HEK293T (cell line): ENCODE measurements at regions not wholly inside any gene's neighbourhood (a gene's known extent, or its start where the extent isn't known, plus 50 kb on each side); places are given as distances from the start of the nearest gene placed in this dataset.

ENCODE experiments used
- CTCF ChIA-PET: fragments of 350-600 bp; formaldehyde crosslinking; extraction: SDS; loops from one replicate; lab custom pipeline; 2021; ENCODE audit warnings: antibody characterized with exemption, inconsistent platforms; lab: Yijun Ruan, JAX
- POLR2A ChIA-PET: fragments of 350-600 bp; formaldehyde crosslinking; extraction: SDS; loops from one replicate; lab custom pipeline; 2020; ENCODE audit warnings: antibody characterized with exemption, inconsistent platforms; lab: Yijun Ruan, JAX
- DNase-seq: peaks from one replicate; pipeline ENCODE4 v3.0.0; 2012; ENCODE audit warnings: mixed read lengths; ENCODE audit errors: extremely low spot score
- ARNT ChIP-seq: fragments of 450-650 bp; IDR thresholded peaks from 2 replicates; pipeline ENCODE4 v1.6.1; 2017; ENCODE audit warnings: mild to moderate bottlenecking
- BHLHE40 ChIP-seq: fragments of 450-650 bp; IDR thresholded peaks from 2 replicates; pipeline ENCODE4 v1.6.1; 2016; ENCODE audit warnings: mild to moderate bottlenecking, moderate library complexity, borderline replicate concordance
- CTBP1 ChIP-seq: fragments of 450-650 bp; IDR thresholded peaks from 2 replicates; pipeline ENCODE4 v1.6.1; 2016; ENCODE audit warnings: borderline replicate concordance
- ELF4 ChIP-seq: fragments of 450-650 bp; IDR thresholded peaks from 2 replicates; pipeline ENCODE4 v1.6.1; 2017; ENCODE audit warnings: antibody characterized with exemption
- FOXA1 ChIP-seq: fragments of 450-650 bp; IDR thresholded peaks from 2 replicates; pipeline ENCODE4 v1.6.1; 2016; ENCODE audit warnings: mild to moderate bottlenecking
- FOXK2 ChIP-seq: fragments of 450-650 bp; IDR thresholded peaks from 2 replicates; pipeline ENCODE4 v1.6.1; 2016; ENCODE audit warnings: mild to moderate bottlenecking
- FOXM1 ChIP-seq: fragments of 450-650 bp; IDR thresholded peaks from 2 replicates; pipeline ENCODE4 v1.6.1; 2017; ENCODE audit warnings: mild to moderate bottlenecking, borderline replicate concordance
- HDGF ChIP-seq: fragments of 450-650 bp; IDR thresholded peaks from 2 replicates; pipeline ENCODE4 v1.6.1; 2017; ENCODE audit warnings: antibody characterized with exemption, borderline replicate concordance
- L3MBTL2 ChIP-seq: fragments of 450-650 bp; conservative IDR thresholded peaks from 2 replicates; pipeline ENCODE4 v1.6.1; 2016; ENCODE audit warnings: mild to moderate bottlenecking
- LEF1 ChIP-seq: fragments of 450-650 bp; IDR thresholded peaks from 2 replicates; pipeline ENCODE4 v1.6.1; 2017; ENCODE audit warnings: mild to moderate bottlenecking, borderline replicate concordance
- NFRKB ChIP-seq: fragments of 450-650 bp; IDR thresholded peaks from 2 replicates; pipeline ENCODE4 v1.6.1; 2016; ENCODE audit warnings: mild to moderate bottlenecking, moderate library complexity
- PKNOX1 ChIP-seq: fragments of 450-650 bp; IDR thresholded peaks from 2 replicates; pipeline ENCODE4 v1.6.1; 2016
- SP1 ChIP-seq: fragments of 450-650 bp; IDR thresholded peaks from 2 replicates; pipeline ENCODE4 v1.6.1; 2017
- SUZ12 ChIP-seq: fragments of 450-650 bp; IDR thresholded peaks from 2 replicates; pipeline ENCODE4 v1.6.1; 2016; ENCODE audit warnings: mild to moderate bottlenecking
- TARDBP ChIP-seq: fragments of 450-650 bp; IDR thresholded peaks from 2 replicates; pipeline ENCODE4 v1.6.1; 2016
- ZNF384 ChIP-seq: fragments of 450-650 bp; IDR thresholded peaks from 2 replicates; pipeline ENCODE4 v1.6.1; 2016

GRCh38 chr2:188085421-188085820 is 206.3 kb upstream of the GULP1 start:
- no peak for DNase-seq
- ChIA-PET CTCF (no interaction called here), POLR2A (no interaction called here)
- TF ChIP-seq PKNOX1 (no peak), TARDBP (no peak)

GRCh38 chr2:188089901-188090300 is 201.8 kb upstream of the GULP1 start:
- ChIA-PET CTCF (no interaction called here), POLR2A (no interaction called here)
- no peak for DNase-seq
- no peak for TF ChIP-seq CTBP1
- no peak for TF ChIP-seq FOXM1
- no peak for TF ChIP-seq FOXK2
- no peak for TF ChIP-seq LEF1
- TF ChIP-seq PKNOX1: no peak
- TF ChIP-seq ELF4: no peak
- no peak for TF ChIP-seq SUZ12
- no peak for TF ChIP-seq BHLHE40
- no peak for TF ChIP-seq L3MBTL2
- no peak for TF ChIP-seq TARDBP
- no peak for TF ChIP-seq NFRKB
- no peak for TF ChIP-seq SP1
- TF ChIP-seq ARNT: no peak
- TF ChIP-seq FOXA1: no peak
- no peak for TF ChIP-seq ZNF384
- TF ChIP-seq HDGF: no peak

GRCh38 chr2:188091220-188091619 is 200.5 kb upstream of the GULP1 start:
- CTCF ChIA-PET: no interaction called here
- POLR2A ChIA-PET: no interaction called here
- TF ChIP-seq PKNOX1: no peak
- no peak for TF ChIP-seq TARDBP
- TF ChIP-seq ZNF384: no peak
- no peak for TF ChIP-seq ELF4
- no peak for TF ChIP-seq FOXM1
- no peak for TF ChIP-seq SP1
- TF ChIP-seq BHLHE40: no peak
- no peak for TF ChIP-seq SUZ12
- TF ChIP-seq LEF1: no peak
- no peak for TF ChIP-seq ARNT
- no peak for TF ChIP-seq NFRKB
- TF ChIP-seq FOXK2: no peak
- no peak for TF ChIP-seq CTBP1
- no peak for TF ChIP-seq HDGF
- DNase-seq: no peak

GRCh38 chr2:188092734-188093133 is 198.9 kb upstream of the GULP1 start:
- DNase-seq: no peak
- CTCF ChIA-PET: no interaction called here
- POLR2A ChIA-PET: no interaction called here
- no peak for TF ChIP-seq ZNF384

GRCh38 chr2:188096910-188097309 is 194.8 kb upstream of the GULP1 start:
- ChIA-PET CTCF (no interaction called here), POLR2A (no interaction called here)
- no peak for TF ChIP-seq NFRKB
- TF ChIP-seq SP1: no peak
- no peak for TF ChIP-seq TARDBP
- TF ChIP-seq ZNF384: no peak
- no peak for TF ChIP-seq PKNOX1
- no peak for TF ChIP-seq FOXA1
- no peak for TF ChIP-seq ELF4
- no peak for TF ChIP-seq FOXM1
- no peak for TF ChIP-seq LEF1
- no peak for TF ChIP-seq CTBP1
- TF ChIP-seq L3MBTL2: no peak
- TF ChIP-seq HDGF: no peak
- no peak for TF ChIP-seq SUZ12
- no peak for TF ChIP-seq ARNT
- TF ChIP-seq BHLHE40: no peak

GRCh38 chr2:188102881-188103280 is 188.8 kb upstream of the GULP1 start:
- no peak for DNase-seq
- CTCF ChIA-PET: no interaction called here
- TF ChIP-seq FOXA1 (no peak), L3MBTL2 (no peak), TARDBP (no peak), SP1 (no peak), ARNT (no peak), HDGF (no peak), BHLHE40 (no peak), PKNOX1 (no peak), LEF1 (no peak), CTBP1 (no peak), NFRKB (no peak), ZNF384 (no peak)
- POLR2A ChIA-PET: no interaction called here

More at GRCh38 chr2:188096910-188097309, 194.8 kb upstream of the GULP1 start:
- DNase-seq: no peak
